Pancreas (tissue), 10 donors: ENCODE measurements at regions not wholly inside any gene's neighbourhood (a gene's known extent, or its start where the extent isn't known, plus 50 kb on each side); places are given as distances from the start of the nearest gene placed in this dataset.

ENCODE experiments used
- ATAC-seq, 4 donors: fragments of 200-7000 bp; cut with Tn5 transposase; one replicate each; pipeline versions ENCODE4 v1.8.0 to v1.9.1; 2020; ENCODE audit warnings: mild to moderate bottlenecking in 4 of 4, moderate library complexity in 4 of 4
- DNase-seq, 6 donors: peaks; one replicate each; pipeline ENCODE4 v3.0.0-alpha.2; 2020
- FAIRE-seq: peaks from 2 replicates; lab custom pipeline; 2012; peaks lifted over from hg19 to GRCh38; lab: Jason Lieb, UNC
- H3K27ac ChIP-seq, 4 donors: fragments of 200-600 bp; sonication (generic); 1 replicate in 3 of 4; 2 replicates in 1 of 4; pipeline versions ENCODE4 v1.5.0 to v1.8.0; 2020
- H3K27me3 ChIP-seq, 4 donors: fragments of 200-600 bp; one replicate each; pipeline ENCODE4 v1.8.0; 2021
- H3K36me3 ChIP-seq, 3 donors: fragments of 200-600 bp; sonication (generic) in 1 of 3; one replicate each; pipeline versions ENCODE4 v1.5.0 to v1.8.0; 2020 to 2021
- H3K4me1 ChIP-seq, 3 donors: fragments of 200-600 bp; one replicate each; pipeline ENCODE4 v1.8.0; 2021
- H3K4me3 ChIP-seq, 4 donors: fragments of 200-600 bp; sonication (generic) in 2 of 4; one replicate each; pipeline versions ENCODE4 v1.5.0 to v1.8.0; 2020 to 2021
- H3K9me3 ChIP-seq, 4 donors: fragments of 200-600 bp; one replicate each; pipeline ENCODE4 v1.8.0; 2021
- CTCF ChIP-seq, 4 donors: fragments of 200-600 bp; sonication (generic) in 3 of 4; IDR thresholded peaks; one replicate each; pipeline versions ENCODE4 v1.5.0 to v1.8.0; 2021; ENCODE audit warnings: antibody characterized with exemption in 4 of 4
- WGBS, 2 donors: extraction: QIAGEN DNeasy Blood & Tissue Kit; methylation state at CpG; one replicate each; pipeline ENCODE4 v1.1.7; 2013; 5-methylcytosine and 5-hydroxymethylcytosine counted together
- intact Hi-C, 3 donors: fragments of 100-400 bp; cut with DNase I; formaldehyde crosslinking; loops; one replicate each; pipeline versions ENCODE4 v1.11.1 to v1.14.2; 2022
- donor health status: healthy with polysubstance abuse.
- donor health status: DM: no; HTN: no; CAD: no; lungs with moderate emphysema.
- donor health status: DM: no; HTN: no; CAD: no.
- donor health status: control.
- donor health status: control.
- donor health status: Bipolar disorder and iron deficiency.
- donor health status: DM: yes; HTN: yes; CAD: no.
- donor health status: DM: no; HTN: no; CAD: no.
- donor health status: DM: no; HTN: no; CAD: no.
- donor health status: DM: yes; HTN: yes; CAD: no.

- peak in 5 of 6 donors; percentile 13 to 69 (median 38) for DNase-seq
- Histone ChIP-seq H3K36me3 (no peaks in the 10 kb centered on the region), H3K4me1 (no peaks in the 10 kb centered on the region), H3K9me3 (no peaks in the 10 kb centered on the region), H3K27me3 (peaks cover 0 to 6% (median 2%) of the 10 kb centered on the region in 4 donors), H3K4me3 (no peak overlapping the region), H3K27ac (no peak overlapping the region)
- intact Hi-C loops = no loop called here
- FAIRE-seq = peak; percentile 5
- peak in 3 of 4 donors; percentile 36 to 53 (median 46) for TF ChIP-seq CTCF (IDR thresholded peaks at IDR 0.05)
- WGBS, 2 donors = 25 to 28% methylated on average over 19 of the region's 19 CpGs
- ATAC-seq = peak in 3 of 4 donors; percentile 82 to 87 (median 85)
Measured at GRCh38 chr20:20837574-20838021, 125.2 kb upstream of the RALGAPA2 start.

- ATAC-seq = no peak
- no peaks in the 10 kb centered on the region for H3K36me3 ChIP-seq
- DNase-seq = no peak
- no peak for TF ChIP-seq CTCF (IDR thresholded peaks at IDR 0.05)
- H3K9me3 ChIP-seq = no peaks in the 10 kb centered on the region
- H3K4me1 ChIP-seq = no peaks in the 10 kb centered on the region
- WGBS, 2 donors = 19 to 24% methylated on average over 6 of the region's 6 CpGs
- H3K27me3 ChIP-seq = peaks cover 0 to 6% (median 2%) of the 10 kb centered on the region in 4 donors
- no peak overlapping the region for H3K4me3 ChIP-seq
- H3K27ac ChIP-seq = no peak overlapping the region
- FAIRE-seq = no peak
- intact Hi-C loops = no loop called here
Measured at GRCh38 chr20:20836836-20837235, 124.4 kb upstream of the RALGAPA2 start.

GRCh38 chr20:20835897-20836296 lies 123.5 kb upstream of the RALGAPA2 start:
- WGBS, 2 donors = 45 to 58% methylated on average over 7 of the region's 7 CpGs
- TF ChIP-seq CTCF (IDR thresholded peaks at IDR 0.05) = no peak
- Histone ChIP-seq H3K9me3 (no peaks in the 10 kb centered on the region), H3K27ac (no peak overlapping the region), H3K4me1 (no peaks in the 10 kb centered on the region), H3K4me3 (no peak overlapping the region), H3K36me3 (no peaks in the 10 kb centered on the region), H3K27me3 (peaks cover 0 to 6% (median 2%) of the 10 kb centered on the region in 4 donors)
- intact Hi-C loops = no loop called here
- FAIRE-seq (no peak), ATAC-seq (no peak), DNase-seq (no peak)

GRCh38 chr20:20834008-20834407 lies 121.6 kb upstream of the RALGAPA2 start:
- Histone ChIP-seq H3K4me3 (no peak overlapping the region), H3K36me3 (no peaks in the 10 kb centered on the region), H3K9me3 (no peaks in the 10 kb centered on the region), H3K4me1 (no peaks in the 10 kb centered on the region), H3K27ac (no peak overlapping the region), H3K27me3 (peaks cover 0 to 6% (median 2%) of the 10 kb centered on the region in 4 donors)
- DNase-seq = no peak
- ATAC-seq = no peak
- intact Hi-C loops = no loop called here
- 74 to 76% methylated on average over 1 of the region's 1 CpG for WGBS, 2 donors
- FAIRE-seq = no peak
- TF ChIP-seq CTCF (IDR thresholded peaks at IDR 0.05) = no peak

- Histone ChIP-seq H3K4me1 (no peaks in the 10 kb centered on the region), H3K9me3 (no peaks in the 10 kb centered on the region), H3K27me3 (peaks cover 0 to 5% (median under 1%) of the 10 kb centered on the region in 4 donors), H3K4me3 (no peak overlapping the region), H3K27ac (no peak overlapping the region), H3K36me3 (no peaks in the 10 kb centered on the region)
- no peak for ATAC-seq
- no peak for TF ChIP-seq CTCF (IDR thresholded peaks at IDR 0.05)
- no peak for FAIRE-seq
- WGBS, 2 donors = 22 to 38% methylated on average over 1 of the region's 1 CpG
- DNase-seq = no peak
- intact Hi-C loops = no loop called here
Measured at GRCh38 chr20:20832715-20833114, 120.3 kb upstream of the RALGAPA2 start.
